ENCODE measurements at regions not wholly inside any gene's neighbourhood (a gene's known extent, or its start where the extent isn't known, plus 50 kb on each side); places are given as distances from the start of the nearest gene placed in this dataset.

- TF ChIP-seq JUN (IDR thresholded peaks at IDR 0.05; ENCODE audit: borderline replicate concordance, insufficient read depth, insufficient read length, low read depth): no peak
- TF ChIP-seq GATA2 (IDR thresholded peaks at IDR 0.05; ENCODE audit: insufficient read depth, insufficient read length, low read depth, low read length): no peak
- TF ChIP-seq POLR2AphosphoS5 (IDR thresholded peaks at IDR 0.05; ENCODE audit: insufficient read depth, low read depth, low read length): no peak
- TF ChIP-seq POLR2A (IDR thresholded peaks at IDR 0.05; ENCODE audit: low read depth, low read length): no peak
- no peak for TF ChIP-seq CTCF (IDR thresholded peaks at IDR 0.05; ENCODE audit: extremely low read depth in 1 of 2, insufficient read depth in 1 of 2, low read depth in 1 of 2, low read length in 2 of 2)
- no peak for TF ChIP-seq FOS (IDR thresholded peaks at IDR 0.05; ENCODE audit: borderline replicate concordance, insufficient read depth, low read length)
- ChIA-PET POLR2A (no interaction called here), CTCF (no interaction called here)
- no TSS peak for BruUV-seq (replicated peaks)
- intact Hi-C loops (cut with micrococcal nuclease) (no loop called here), dilution Hi-C loops (cut with MboI; ENCODE audit: extremely low pct_ligation_motif_present, low sequenced_read_pairs) (no loop called here)
- H3K27ac ChIP-seq (ENCODE audit: insufficient read depth, low read depth, low read length): no peak overlapping the region
- no peaks in the 10 kb centered on the region for H4K20me1 ChIP-seq (replicated peaks; ENCODE audit: control insufficient read depth, extremely low read depth, insufficient read depth, low read length)
- FAIRE-seq (no peak), DNase-seq (ENCODE audit: low read depth, low spot score) (no peak)
- H3K36me3 ChIP-seq (ENCODE audit: control insufficient read depth in 2 of 2, extremely low read depth in 1 of 2, insufficient read depth in 2 of 2, low read length in 2 of 2): no peaks in the 10 kb centered on the region
- H3K27me3 ChIP-seq (ENCODE audit: control insufficient read depth in 2 of 2, insufficient read depth in 2 of 2, low read length in 2 of 2): no peaks in the 10 kb centered on the region
- H3K4me1 ChIP-seq (ENCODE audit: control insufficient read depth, extremely low read depth, insufficient read depth, low read length): no peaks in the 10 kb centered on the region
- H3K4me2 ChIP-seq (ENCODE audit: insufficient read depth, low read length): no peak overlapping the region
- H2AFZ ChIP-seq (ENCODE audit: low read depth, low read length): no peak overlapping the region
- H3K9me3 ChIP-seq (replicated peaks; ENCODE audit: control insufficient read depth, insufficient read depth, low read length): no peaks in the 10 kb centered on the region
- H3K4me3 ChIP-seq (replicated peaks in 1 of 3; ENCODE audit: insufficient read depth in 1 of 3, low read depth in 1 of 3, low read length in 3 of 3): no peak overlapping the region
- H3K79me2 ChIP-seq (ENCODE audit: control insufficient read depth, insufficient read depth, low read length): no peaks in the 10 kb centered on the region
- H3K9me1 ChIP-seq (replicated peaks; ENCODE audit: control insufficient read depth, extremely low read depth, insufficient read depth, low read length): no peaks in the 10 kb centered on the region
- H3K9ac ChIP-seq (replicated peaks; ENCODE audit: extremely low read depth, insufficient read depth, low read length): no peak overlapping the region
These were observed 126.8 kb upstream of the ABI3BP start for GRCh38 chr3:101120039-101120438.

GRCh38 chr3:101119535-101119934 is 126.3 kb upstream of the ABI3BP start:
- Histone ChIP-seq H3K4me2 (ENCODE audit: insufficient read depth, low read length) (no peak overlapping the region), H2AFZ (ENCODE audit: low read depth, low read length) (no peak overlapping the region), H3K9me1 (replicated peaks; ENCODE audit: control insufficient read depth, extremely low read depth, insufficient read depth, low read length) (no peaks in the 10 kb centered on the region), H3K79me2 (ENCODE audit: control insufficient read depth, insufficient read depth, low read length) (no peaks in the 10 kb centered on the region), H3K27me3 (ENCODE audit: control insufficient read depth in 2 of 2, insufficient read depth in 2 of 2, low read length in 2 of 2) (no peaks in the 10 kb centered on the region), H3K9ac (replicated peaks; ENCODE audit: extremely low read depth, insufficient read depth, low read length) (no peak overlapping the region), H3K4me1 (ENCODE audit: control insufficient read depth, extremely low read depth, insufficient read depth, low read length) (no peaks in the 10 kb centered on the region), H3K36me3 (ENCODE audit: control insufficient read depth in 2 of 2, extremely low read depth in 1 of 2, insufficient read depth in 2 of 2, low read length in 2 of 2) (no peaks in the 10 kb centered on the region), H3K27ac (ENCODE audit: insufficient read depth, low read depth, low read length) (no peak overlapping the region), H3K4me3 (replicated peaks in 1 of 3; ENCODE audit: insufficient read depth in 1 of 3, low read depth in 1 of 3, low read length in 3 of 3) (no peak overlapping the region), H4K20me1 (replicated peaks; ENCODE audit: control insufficient read depth, extremely low read depth, insufficient read depth, low read length) (no peaks in the 10 kb centered on the region), H3K9me3 (replicated peaks; ENCODE audit: control insufficient read depth, insufficient read depth, low read length) (no peaks in the 10 kb centered on the region)
- BruUV-seq (replicated peaks): no TSS peak
- TF ChIP-seq JUN (IDR thresholded peaks at IDR 0.05; ENCODE audit: borderline replicate concordance, insufficient read depth, insufficient read length, low read depth) (no peak), CTCF (IDR thresholded peaks at IDR 0.05; ENCODE audit: extremely low read depth in 1 of 2, insufficient read depth in 1 of 2, low read depth in 1 of 2, low read length in 2 of 2) (no peak), POLR2AphosphoS5 (IDR thresholded peaks at IDR 0.05; ENCODE audit: insufficient read depth, low read depth, low read length) (no peak), GATA2 (IDR thresholded peaks at IDR 0.05; ENCODE audit: insufficient read depth, insufficient read length, low read depth, low read length) (no peak), FOS (IDR thresholded peaks at IDR 0.05; ENCODE audit: borderline replicate concordance, insufficient read depth, low read length) (no peak), POLR2A (IDR thresholded peaks at IDR 0.05; ENCODE audit: low read depth, low read length) (no peak), EZH2 (IDR thresholded peaks at IDR 0.05; ENCODE audit: borderline replicate concordance, low read depth, low read length, severe bottlenecking) (no peak), MYC (IDR thresholded peaks at IDR 0.05; ENCODE audit: low read depth, low read length) (no peak), MAX (IDR thresholded peaks at IDR 0.05; ENCODE audit: insufficient read depth, insufficient read length) (no peak)
- intact Hi-C loops (cut with micrococcal nuclease): no loop called here
- dilution Hi-C loops (cut with MboI; ENCODE audit: extremely low pct_ligation_motif_present, low sequenced_read_pairs): no loop called here
- no peak for FAIRE-seq
- DNase-seq (ENCODE audit: low read depth, low spot score): no peak
- ChIA-PET POLR2A (no interaction called here), CTCF (interaction anchor here (1.0 kb wide), 1 partner anchor 8 kb away, joined by 5 read pairs; no protein-coding TSS in a partner anchor)
